ENCODE measurements at regions not wholly inside any gene's neighbourhood (a gene's known extent, or its start where the extent isn't known, plus 50 kb on each side); places are given as distances from the start of the nearest gene placed in this dataset.
"Not testable (repeated sequence)": the region's sequence is repeated elsewhere in the genome, so short reads cannot be mapped to it uniquely, and the experiment has no call there.

DNA sequence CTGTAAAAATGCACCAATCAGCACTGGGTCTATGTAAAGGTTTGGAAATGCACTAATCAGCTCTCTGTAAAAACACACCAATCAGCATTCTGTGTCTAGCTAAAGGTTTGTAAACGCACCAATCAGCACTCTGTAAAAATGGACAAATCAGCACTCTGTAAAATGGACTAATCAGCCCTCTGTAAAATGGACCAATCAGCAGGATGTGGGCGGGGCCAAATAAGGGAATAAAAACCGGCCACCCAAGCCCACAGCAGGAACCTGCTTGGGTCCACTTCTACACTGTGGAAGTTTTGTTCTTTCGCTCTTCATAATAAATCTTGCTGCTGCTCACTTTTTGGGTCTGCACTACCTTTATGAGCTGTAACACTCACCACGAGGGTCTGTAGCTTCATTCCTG is 101.0 kb downstream of the SMC2 start:
- DNase-seq = not testable (repeated sequence)

DNA sequence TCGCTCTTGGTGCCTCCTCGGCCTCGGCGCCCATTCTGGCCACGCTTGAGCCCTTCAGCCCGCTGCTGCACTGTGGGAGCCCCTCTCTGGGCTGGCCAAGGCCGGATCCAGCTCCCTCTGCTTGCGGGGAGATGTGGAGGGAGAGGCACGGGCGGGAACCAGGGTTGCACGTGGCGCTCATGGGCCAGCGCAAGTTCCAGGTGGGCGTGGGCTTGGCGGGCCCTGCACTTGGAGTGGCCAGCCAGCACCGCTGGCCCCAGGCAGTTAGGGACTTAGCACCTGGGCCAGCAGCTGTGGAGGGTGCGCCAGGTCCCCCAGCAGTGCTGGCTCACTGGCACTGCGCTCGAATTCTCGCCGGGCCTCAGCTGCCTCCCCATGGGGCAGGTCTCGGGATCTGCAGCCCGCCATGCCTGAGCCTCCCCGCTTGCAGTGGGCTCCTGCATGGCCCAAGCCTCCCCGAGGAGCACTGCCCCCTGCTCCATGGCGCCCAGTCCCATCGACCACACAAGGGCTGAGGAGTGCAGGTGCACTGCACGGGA is 106.4 kb downstream of the SMC2 start:
- DNase-seq = no peak

DNA sequence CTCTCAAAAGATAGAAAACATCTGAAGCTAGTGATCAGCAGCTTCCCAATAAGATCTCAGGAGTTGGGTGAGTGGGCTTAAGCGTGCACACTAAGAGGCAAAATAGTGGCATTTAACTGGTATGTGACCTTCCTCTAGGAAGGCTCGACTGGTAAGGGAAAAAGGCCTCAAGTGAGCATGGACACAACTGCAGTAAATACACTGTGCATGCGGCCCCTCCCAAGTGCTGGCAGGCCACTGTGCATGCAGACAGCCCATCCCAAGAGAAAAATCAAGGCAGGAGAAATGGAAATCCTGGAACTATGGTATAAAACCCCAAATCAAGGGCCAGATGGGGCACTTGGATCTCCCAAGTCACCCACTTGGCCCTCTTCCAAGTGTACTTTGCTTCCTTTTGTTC is 112.7 kb downstream of the SMC2 start:
- DNase-seq = no peak

DNA sequence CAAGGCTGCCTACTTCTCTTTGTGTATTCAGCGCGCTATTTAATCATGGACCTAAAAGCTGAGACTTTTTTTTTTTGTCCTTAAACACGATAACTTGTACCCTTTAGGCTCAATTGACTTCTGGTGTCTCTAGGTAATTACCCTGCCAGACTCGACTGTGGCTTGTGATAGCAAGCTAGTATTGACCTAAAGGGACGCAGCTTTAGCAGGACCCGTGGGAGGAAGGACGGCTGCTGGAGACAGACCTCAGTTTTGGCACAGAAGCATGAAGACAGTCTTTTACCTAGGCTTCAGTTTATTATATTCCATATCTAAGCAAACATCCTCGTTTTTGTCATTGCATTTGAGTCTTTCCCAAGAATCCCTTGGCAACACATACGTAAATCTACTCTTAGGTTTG is 115.3 kb downstream of the SMC2 start:
- no peak for DNase-seq

DNA sequence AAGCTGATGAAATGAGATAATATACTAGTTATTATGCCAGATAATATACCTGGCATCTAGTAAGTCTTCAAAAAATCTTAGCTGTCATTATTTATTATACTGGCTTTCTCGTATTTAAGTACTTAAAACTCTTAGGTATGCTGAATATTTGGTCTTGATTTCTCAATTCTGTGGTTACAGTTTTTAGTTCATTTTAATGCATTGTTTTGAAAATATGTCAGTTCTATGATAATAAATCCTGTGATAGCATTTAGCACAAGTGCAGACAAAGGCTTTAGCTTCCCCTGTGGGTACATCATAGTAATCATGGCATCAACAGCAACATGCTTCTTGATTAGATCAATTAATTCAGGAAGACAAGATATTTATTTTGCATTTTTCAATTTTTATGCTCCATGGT is 133.0 kb downstream of the SMC2 start:
- no peak for DNase-seq

DNA sequence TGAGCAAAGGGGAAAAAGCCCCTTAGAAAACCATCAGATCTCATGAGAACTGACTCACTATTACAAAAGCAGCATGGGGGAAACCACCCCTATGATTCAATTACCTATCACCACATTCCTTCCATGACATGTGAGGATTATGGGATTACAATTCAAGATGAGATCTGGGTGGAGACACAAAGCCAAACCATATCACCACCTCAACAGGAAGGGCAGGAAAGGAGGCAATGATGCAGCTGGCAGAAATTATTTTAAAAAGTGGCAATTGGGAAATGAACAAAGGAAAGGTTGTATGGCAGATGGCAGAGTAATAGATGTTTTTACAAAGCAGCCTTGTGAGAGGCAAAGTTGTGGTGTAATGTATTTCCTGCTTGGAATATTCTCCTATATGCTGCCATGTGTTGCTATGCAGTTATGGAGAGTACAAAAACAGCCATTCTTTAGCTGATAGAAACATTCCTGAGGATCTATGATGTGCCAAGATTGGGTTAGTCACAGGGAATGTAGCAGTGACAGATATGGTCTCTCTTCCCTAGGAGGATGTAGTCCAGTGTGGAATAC is 138.8 kb downstream of the SMC2 start:
- DNase-seq = no peak

DNA sequence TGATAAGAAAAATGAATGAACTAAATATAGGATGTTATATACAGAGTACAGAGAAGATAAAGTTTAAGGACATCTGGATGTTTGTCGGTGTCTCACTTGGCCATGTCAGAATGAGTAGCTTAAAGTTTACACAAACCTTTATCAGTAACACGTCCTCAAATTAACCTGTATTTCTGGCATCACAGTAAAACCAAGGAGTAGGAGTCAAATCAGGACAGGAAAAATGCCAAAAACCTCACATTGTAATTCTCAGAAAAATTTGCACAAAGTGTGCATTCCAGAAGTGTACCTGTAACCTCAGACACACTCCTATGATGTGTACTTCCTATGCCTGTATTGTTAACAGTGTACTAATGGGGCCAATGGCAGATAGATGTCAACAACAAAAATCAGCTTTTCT is 139.3 kb downstream of the SMC2 start:
- DNase-seq = no peak

DNA sequence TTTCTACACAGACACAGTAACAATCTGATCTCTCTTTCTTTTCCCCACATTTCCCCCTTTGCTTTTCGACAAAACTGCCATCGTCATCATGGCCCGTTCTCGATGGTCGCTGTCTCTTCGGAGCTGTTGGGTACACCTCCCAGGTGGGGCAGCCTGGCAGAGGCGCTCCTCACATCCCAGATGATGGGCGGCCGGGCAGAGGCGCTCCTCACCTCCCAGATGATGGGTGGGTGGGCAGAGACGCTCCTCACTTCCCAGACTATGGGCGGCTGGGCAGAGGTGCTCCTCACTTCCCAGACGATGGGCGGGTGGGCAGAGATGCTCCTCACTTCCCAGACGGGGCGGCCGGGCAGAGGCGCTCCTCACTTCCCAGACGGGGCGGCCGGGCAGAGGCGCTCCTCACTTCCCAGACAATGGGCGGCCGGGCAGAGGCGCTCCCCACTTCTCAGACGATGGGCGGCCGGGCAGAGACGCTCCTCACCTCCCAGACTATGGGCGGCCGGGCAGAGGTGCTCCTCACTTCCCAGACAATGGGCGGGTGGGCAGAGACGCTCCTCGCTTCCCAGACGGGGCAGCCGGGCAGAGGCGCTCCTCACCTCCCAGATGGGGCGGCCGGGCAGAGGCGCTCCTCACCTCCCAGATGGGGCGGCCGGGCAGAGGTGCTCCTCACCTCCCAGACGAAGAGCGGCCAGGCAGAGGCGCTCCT is 140.7 kb downstream of the SMC2 start:
- DNase-seq = not testable (repeated sequence)

DNA sequence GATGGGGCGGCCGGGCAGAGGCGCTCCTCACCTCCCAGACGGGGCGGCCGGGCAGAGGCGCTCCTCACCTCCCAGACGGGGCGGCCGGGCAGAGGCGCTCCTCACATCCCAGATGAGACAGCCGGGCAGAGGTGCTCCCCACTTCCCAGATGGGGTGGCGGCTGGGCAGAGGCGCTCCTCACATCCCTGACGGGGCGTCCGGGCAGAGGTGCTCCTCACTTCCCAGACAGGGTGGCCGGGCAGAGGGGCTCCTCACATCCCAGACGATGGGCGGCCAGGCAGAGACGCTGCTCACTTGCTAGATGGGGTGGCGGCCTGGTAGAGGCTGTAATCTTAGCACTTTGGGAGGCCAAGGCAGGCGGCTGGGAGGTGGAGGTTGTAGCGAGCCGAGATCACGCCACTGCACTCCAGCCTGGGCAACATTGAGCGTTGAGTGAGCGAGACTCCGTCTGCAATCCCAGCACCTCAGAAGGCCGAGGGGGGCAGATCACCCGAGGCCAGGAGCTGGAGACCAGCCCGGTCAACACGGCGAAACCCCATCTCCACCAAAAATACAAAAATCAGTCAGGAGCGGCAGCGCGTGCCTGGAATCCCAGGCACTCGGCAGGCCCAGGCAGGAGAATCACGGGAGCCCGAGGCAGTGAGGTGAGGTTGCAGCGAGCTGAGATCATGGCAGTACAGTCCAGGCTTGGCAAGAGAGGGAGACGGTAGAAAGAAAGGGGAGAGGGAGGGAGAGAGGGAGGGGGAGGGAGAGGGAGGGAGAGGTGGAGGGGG is 141.4 kb downstream of the SMC2 start:
- not testable (repeated sequence) for DNase-seq

DNA sequence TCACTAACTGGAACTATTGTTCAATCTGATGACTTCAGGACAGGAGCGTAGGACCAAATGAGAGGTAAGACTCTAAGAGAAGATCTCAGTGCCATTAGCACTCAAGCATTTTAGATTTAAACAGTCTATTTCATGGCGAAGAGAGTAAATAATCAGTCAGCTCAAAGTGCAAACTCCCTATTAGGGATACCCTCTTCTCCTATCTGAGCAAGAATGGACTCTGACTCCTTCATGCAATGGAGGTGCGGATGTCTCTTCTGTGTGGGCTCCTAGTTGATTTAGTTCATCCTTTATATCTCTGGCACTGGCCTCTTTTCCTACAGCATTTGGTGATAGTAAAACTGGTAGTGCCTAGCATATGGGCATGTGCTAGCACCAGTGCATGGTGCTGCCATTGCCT is 144.6 kb downstream of the SMC2 start:
- no peak for DNase-seq

DNA sequence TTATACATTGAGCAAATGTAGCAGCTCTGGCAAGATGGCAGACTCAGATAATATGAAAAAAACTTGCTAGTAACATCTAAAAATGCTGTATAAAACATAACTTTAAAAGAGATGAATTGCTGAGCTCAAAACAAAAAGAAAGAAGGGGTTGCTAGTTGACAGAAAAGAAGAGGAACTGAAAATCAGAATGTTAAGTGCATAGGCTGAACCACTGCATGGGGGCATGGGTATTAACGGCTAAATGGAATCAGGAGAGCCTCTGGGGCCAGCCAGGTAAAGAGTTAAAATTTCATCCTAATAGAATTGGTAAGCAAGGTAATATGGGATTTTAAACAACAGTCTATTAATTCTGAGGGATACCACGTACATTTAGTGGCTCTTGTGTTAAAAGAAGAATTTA is 146.8 kb downstream of the SMC2 start:
- DNase-seq = no peak

DNA sequence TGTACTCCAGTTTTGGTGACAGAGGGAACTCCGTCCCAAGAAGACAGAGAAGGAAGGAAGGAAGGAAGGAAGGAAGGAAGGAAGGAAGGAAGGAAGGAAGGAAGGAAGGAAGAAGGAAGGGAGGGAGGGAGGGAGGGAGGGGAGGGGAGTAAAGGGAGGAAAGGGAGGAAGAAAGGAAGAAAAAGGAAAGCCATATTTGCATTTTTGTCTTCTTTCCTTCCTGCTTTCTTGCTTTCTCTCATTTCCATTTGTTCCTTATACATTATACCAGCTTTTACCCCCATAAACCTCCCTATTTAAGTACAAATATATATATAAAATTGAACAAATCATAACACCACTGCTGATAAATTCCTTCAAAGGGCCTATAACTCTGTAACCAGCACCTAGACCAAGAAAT is 151.8 kb downstream of the SMC2 start:
- DNase-seq = no peak

DNA sequence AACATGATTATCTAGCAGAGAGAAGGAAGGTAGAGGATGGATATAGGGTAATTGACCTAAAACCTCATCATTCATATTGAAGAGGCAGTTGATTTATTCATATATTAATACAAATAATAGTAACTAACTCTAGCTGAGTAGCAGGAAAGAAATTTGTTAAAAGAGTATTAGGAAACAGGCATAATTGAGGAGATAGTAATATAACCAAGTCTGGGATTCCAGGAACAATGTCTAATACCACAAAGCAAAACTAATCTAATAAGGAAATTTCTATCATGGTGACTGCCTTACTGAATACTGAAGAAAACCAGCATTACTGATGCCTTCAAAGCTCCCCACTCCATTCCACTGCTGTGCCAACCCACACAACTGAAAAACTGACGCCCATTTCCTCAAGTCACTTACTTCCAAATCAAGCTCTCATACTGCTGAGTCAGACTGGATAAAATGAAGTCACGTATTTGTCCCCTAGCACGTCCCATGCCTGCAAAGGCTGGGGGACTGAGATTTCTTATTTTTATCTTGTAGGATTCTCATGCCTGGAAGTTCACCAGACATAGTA is 153.9 kb downstream of the SMC2 start:
- DNase-seq = no peak

DNA sequence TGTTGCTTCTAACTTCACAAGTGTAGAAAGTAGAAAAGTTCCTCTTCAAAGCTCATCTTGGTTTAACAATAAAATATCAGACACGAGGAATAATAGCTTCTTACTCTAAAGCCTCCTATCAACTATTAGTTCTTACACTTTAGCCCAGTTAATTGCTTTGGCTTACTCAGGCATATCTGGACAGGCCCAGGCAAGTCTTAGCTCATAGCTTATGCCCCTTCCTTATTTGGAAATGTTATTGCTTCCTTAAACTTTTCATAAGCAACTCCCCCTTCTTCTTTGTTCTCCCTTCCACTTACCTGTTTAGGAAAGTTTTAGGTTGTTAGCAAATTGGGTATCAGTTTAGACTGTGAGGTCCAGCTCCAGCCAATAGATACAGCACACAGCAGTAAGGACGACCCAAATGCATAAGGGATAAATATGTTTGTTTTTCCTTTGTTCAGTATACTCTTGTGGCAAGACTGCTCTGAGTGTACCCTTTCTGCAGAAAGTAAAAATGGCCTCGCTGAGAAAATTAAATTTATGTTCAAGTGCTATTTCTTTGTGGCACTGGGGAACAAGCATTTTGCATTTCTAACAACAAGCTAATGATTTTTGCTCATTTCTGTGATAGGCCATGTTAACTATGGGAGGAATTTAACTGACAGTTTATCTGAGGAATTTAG is 162.1 kb downstream of the SMC2 start:
- no peak for DNase-seq

DNA sequence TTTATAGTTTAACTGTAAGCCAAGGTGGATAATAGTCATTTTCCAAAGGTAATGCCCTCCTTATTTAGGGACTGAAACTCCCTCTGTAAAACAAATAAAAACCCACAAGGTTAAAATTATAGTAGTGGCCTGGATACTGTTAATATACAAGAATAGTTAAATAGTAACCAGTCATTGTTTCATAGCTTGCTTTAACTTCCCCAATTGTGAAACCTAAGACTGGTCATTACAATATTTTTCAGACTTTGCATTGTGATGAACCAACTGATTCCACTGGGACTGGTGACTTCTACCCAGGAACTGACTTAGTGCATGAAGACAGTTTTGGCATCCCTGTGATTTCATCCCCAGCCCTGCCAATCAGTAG is 162.6 kb downstream of the SMC2 start:
- DNase-seq = no peak

DNA sequence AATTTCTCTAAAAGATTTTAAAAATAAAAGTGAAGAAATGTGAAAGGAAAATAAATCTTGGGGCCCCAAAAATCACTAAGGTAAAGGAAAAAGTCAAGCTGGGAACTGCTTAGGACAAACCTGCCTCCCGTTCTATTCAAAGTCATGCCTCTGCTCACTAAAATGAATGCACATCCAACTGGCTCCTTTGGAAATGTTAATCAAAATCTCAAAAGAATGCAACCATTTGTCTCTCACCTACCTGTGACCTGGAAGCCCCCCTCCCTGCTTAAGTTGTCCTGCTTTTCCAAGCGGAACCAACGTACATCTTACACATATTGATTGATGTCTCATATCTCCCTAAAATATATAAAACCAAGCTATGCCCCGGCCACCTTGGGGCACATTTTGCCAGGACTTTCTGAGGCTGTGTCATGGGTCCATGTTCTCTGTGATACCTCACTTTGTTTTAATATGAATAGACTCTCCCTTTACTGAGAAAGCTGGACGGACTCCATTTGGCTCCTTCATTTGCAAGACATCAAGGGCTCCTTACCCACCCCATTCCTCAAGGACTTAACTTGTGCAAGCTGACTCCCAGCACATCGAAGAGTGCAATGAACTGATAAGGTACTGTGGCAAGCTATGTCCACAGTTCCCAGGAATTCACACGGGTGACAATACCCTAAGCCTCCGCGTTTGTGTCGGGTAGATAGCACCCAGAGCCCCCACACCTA is 164.3 kb downstream of the SMC2 start:
- DNase-seq = no peak

DNA sequence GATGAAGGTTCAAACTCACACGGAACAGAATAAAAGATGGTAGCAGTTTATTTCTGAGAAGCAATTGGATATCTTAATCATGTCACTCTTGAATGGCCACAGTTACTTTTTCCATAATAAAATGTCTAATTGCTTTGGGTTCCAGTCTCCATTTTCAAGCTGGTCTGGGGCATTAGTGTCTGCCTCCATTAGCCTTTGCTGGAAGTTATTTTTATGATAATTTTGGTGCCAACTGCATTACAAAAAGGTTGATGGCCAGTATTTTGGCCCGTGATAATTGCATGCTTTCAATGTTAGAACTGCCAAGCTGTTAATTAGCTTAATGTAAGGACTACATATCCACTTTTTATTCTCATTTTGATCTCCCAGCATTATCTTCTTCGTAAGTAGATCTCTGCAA is 165.9 kb downstream of the SMC2 start:
- DNase-seq = no peak

DNA sequence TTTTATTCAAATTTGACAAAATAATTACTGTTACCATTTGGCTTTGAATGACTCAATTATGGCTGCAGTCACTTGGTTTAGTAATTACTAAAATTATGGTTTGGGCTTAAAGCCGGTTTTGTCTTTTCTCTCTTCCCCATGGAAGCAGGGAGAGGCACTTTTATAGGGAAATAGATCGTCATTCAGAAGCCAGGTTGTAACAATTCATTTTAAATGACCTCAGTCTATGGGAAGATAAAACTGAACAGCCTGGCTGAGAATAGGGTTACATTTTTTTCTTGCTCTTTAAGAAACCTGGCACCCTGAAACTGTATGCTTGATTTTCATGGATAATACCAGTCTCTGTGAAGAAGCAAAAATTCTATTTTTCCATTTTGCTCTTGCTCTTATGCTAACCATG is 169.8 kb downstream of the SMC2 start:
- no peak for DNase-seq

DNA sequence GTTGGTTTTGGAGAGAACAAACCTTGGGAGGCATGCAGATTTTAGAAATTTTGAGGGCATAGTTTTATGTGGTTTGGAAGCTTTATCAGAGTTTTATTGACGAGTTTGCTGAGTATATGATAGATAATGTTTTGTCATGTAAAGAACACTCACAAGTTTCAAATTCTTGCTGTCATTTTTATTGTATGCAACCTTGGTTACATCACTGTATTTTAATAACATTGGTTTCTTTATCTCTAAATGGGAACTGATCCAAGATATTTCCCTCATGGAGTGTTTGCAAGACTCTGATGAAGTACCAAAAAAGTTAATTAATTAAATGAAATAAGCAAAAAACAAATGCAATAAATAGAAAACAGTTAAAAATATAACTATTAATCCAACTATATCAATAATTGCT is 170.3 kb downstream of the SMC2 start:
- no peak for DNase-seq

DNA sequence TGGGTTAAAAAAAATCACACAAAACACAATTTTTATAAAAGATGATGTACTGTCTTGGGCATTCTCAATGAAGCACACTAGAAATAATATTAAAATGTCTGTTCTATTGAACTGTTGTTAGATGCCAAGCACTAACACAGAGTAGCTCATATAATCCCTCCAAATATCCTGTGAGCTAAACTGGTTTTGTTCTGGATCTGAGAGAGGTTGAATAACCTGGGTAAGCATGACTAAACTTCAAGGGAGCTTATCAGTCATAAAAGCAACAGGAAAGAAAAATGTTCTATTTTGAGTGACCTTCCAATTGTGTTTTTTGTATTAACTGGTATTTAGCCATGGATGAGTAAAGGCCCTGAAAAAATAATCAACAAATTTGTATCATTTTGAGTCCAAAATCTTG is 175.3 kb downstream of the SMC2 start:
- DNase-seq = no peak

DNA sequence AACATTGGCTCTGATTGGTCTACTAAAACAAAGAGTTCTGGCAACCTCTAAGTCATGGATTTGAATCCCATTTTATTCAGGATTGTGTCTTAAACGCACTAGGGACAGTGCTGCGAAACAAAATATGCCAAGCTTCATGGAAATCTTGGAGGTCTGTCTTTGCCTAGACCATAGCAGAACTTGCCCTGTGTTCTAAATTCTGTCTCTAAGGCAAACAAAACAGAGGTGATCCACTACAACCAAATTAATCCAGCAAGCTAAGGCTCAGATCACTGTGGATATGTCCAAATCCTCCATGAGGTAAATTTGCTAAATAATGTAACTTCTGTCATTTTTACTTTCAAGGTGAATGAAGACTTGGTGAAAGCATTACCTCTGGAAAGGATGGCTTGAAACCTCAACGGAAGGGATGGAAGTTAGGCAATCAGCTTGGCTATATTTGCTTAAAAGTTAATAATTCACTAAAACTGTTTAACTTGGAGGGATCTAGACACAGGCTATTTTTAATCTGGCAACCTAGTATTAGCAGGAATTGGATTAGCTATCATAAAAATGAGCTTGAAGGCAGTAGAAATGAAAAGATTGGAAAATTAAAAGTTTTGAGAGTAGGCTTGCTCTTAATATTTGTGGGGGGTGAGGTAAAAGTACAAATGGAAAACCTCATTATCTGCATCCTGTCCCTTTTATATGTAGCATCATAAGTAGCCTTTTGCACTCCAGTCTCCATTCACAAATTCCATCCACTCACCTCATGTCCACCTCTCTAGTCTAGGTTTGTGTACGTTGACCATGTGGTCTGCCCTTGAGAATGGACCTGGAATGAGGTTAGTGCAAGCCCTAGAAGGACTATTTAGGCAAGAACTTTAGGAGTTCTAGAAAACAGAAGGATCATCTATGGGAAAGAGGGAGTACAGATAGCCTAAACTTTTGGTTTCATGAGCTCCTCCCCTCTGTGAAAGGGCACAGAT is 176.2 kb downstream of the SMC2 start:
- no peak for DNase-seq
